HG03095 (cell line): ENCODE measurements at regions not wholly inside any gene's neighbourhood (a gene's known extent, or its start where the extent isn't known, plus 50 kb on each side); places are given as distances from the start of the nearest gene placed in this dataset.
"Not testable (repeated sequence)": the region's sequence is repeated elsewhere in the genome, so short reads cannot be mapped to it uniquely, and the experiment has no call there.

Source experiments
- ATAC-seq: cut with Tn5 transposase; IDR thresholded peaks from one replicate; pipeline ENCODE4 v1.9.1; 2021; ENCODE audit warnings: moderate library complexity; ENCODE audit not compliant: unreplicated experiment

GRCh38 chr5:82584631-82585030, 306.5 kb upstream of the RPS23 start:
- no peak for ATAC-seq

- ATAC-seq, result not testable (repeated sequence)
These were observed 305.2 kb upstream of the RPS23 start for GRCh38 chr5:82583331-82583730.

GRCh38 chr5:82564963-82565362, 286.8 kb upstream of the RPS23 start:
- ATAC-seq, result no peak

- no peak for ATAC-seq
These were observed 285.6 kb upstream of the RPS23 start for GRCh38 chr5:82563745-82564144.

GRCh38 chr5:82562696-82563240, 284.6 kb upstream of the RPS23 start:
- ATAC-seq, result no peak

GRCh38 chr5:82561797-82562196, 283.6 kb upstream of the RPS23 start:
- ATAC-seq, result no peak

GRCh38 chr5:82560969-82561368, 282.8 kb upstream of the RPS23 start:
- no peak for ATAC-seq

- ATAC-seq, result no peak
These were observed 282.4 kb upstream of the RPS23 start for GRCh38 chr5:82560561-82560960.

GRCh38 chr5:82551840-82552385, 273.8 kb upstream of the RPS23 start:
- no peak for ATAC-seq

GRCh38 chr5:82551192-82551591, 273.0 kb upstream of the RPS23 start:
- ATAC-seq, result no peak

GRCh38 chr5:82549263-82549662, 271.1 kb upstream of the RPS23 start:
- no peak for ATAC-seq

- no peak for ATAC-seq
These were observed 265.9 kb upstream of the RPS23 start for GRCh38 chr5:82544004-82544403.

GRCh38 chr5:82540301-82540700, 262.1 kb upstream of the RPS23 start:
- no peak for ATAC-seq

- ATAC-seq, result no peak
These were observed 260.3 kb upstream of the RPS23 start for GRCh38 chr5:82538339-82539034.

GRCh38 chr5:82537687-82538306, 259.6 kb upstream of the RPS23 start:
- no peak for ATAC-seq

- no peak for ATAC-seq
These were observed 256.8 kb upstream of the RPS23 start for GRCh38 chr5:82534986-82535385.

- not testable (repeated sequence) for ATAC-seq
These were observed 253.9 kb upstream of the RPS23 start for GRCh38 chr5:82532075-82532474.

- no peak for ATAC-seq
These were observed 248.4 kb upstream of the RPS23 start for GRCh38 chr5:82526540-82526939.

- ATAC-seq, result no peak
These were observed 247.5 kb upstream of the RPS23 start for GRCh38 chr5:82525626-82526025.

- no peak for ATAC-seq
These were observed 245.5 kb upstream of the RPS23 start for GRCh38 chr5:82523633-82524032.

- no peak for ATAC-seq
These were observed 244.7 kb upstream of the RPS23 start for GRCh38 chr5:82522897-82523296.

- ATAC-seq, result no peak
These were observed 243.4 kb upstream of the RPS23 start for GRCh38 chr5:82521431-82522051.
